ENCODE measurements at regions not wholly inside any gene's neighbourhood (a gene's known extent, or its start where the extent isn't known, plus 50 kb on each side); places are given as distances from the start of the nearest gene placed in this dataset.

DNA sequence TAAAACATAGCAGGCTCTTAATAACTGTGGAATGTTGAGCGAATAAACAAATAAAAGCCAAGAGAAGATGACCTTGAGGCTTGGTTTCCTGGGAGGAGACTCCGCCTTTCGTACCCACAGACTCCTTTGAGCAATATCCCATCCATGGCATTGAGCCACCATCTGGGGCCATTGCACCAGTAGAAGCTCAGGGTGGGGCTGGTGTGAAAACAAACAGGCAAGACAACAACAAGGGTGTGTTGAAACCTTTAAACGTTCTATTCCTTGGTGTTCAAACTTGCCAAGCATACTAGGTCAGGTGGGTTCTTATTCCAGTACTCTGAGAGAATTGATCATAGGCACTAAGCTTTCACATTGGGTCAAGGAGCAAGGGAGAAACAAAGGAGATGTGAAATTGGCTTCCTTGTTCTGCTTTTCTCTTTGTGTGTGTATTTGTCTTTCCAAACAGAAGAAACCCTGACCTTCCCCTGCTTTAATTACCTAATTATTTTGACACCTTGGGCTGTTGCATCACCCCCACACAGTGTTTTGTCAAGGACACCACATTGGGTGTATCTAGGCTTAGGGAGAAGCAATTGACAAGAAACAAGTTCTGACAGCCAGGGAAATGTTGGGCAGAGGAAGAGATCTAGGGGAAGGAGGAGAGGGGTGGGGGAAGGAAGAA is 105.1 kb upstream of the BCL6 start:
- TF ChIP-seq, protein P1, sequence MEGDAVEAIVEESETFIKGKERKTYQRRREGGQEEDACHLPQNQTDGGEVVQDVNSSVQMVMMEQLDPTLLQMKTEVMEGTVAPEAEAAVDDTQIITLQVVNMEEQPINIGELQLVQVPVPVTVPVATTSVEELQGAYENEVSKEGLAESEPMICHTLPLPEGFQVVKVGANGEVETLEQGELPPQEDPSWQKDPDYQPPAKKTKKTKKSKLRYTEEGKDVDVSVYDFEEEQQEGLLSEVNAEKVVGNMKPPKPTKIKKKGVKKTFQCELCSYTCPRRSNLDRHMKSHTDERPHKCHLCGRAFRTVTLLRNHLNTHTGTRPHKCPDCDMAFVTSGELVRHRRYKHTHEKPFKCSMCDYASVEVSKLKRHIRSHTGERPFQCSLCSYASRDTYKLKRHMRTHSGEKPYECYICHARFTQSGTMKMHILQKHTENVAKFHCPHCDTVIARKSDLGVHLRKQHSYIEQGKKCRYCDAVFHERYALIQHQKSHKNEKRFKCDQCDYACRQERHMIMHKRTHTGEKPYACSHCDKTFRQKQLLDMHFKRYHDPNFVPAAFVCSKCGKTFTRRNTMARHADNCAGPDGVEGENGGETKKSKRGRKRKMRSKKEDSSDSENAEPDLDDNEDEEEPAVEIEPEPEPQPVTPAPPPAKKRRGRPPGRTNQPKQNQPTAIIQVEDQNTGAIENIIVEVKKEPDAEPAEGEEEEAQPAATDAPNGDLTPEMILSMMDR (IDR thresholded peaks at IDR 0.05) = no peak
- TF ChIP-seq EP300 (IDR thresholded peaks at IDR 0.05) (no peak), POLR2A (IDR thresholded peaks at IDR 0.05) (no peak)
- peak in 4 of 5 donors; percentile 38 to 73 (median 54) for DNase-seq
- Histone ChIP-seq H3K27me3 (no peaks in the 10 kb centered on the region), H3K9me3 (no peaks in the 10 kb centered on the region), H3K27ac (no peak overlapping the region), H3K4me1 (ENCODE audit: insufficient read depth) (no peaks in the 10 kb centered on the region), H3K36me3 (no peaks in the 10 kb centered on the region), H3K4me3 (no peak overlapping the region)
- WGBS, 3 donors = 41 to 53% (median 45%) methylated on average over 4 of the region's 4 CpGs
- intact Hi-C loops (cut with DNase I) = no loop called here

DNA sequence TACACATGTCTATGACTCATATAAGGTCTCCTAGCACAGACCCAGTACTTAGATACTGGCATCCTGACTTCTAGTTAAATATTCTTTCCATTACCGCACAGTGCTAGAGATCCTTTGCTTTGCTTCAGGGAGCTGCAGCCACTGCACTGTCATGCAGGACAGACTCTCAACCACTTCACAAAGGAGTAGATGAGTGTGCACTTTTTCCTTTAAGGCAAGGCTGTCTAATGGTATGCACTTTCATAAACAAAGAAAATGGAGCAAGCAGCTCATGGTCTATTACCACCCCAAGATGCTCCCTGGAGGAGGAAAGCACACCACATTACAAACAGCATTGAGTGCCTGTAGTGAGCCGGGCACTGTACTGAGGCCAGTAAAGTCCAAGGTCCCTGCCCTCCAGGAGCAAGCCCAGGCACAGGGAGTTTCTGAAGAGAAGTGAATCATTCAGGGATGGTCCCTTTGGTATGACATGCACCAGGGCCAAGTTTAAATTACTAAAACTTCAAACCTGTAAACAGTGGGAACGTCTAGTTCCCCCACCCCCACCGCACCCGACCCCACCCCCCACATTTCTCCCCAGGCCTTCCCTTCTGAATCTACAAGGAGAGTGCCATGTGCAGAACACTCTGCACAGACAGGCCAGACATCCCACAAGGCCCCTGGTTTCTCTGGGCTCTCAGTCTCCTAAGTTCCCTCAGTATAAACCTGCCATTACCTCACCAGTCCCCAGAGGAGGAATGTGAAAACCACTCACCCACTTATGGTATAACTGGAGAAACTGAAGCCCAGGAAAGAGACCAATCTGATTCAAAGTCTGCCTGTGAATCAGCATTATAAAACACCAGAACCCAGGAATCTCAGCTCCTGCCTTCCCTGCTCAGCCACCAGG is 107.8 kb upstream of the BCL6 start:
- no peak for DNase-seq

DNA sequence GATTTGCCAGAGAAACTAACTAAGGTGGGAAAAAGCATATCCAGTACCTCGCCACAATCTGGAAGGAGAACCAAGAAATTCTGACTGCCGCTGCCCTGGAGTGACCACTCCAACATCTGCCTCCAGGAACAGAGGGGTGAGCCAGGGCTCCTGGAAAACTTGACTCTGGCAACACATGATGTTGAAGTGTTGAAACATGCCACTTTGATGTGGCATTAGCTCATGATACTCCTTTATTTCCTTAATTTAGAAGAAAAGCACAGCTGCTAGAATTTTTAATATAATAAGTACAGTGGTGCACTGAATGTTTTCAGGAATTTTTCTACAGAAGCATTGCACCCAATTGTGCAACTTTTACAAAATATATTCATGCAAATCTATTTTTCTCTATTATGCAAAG is 109.9 kb upstream of the BCL6 start:
- no peak for TF ChIP-seq POLR2A (IDR thresholded peaks at IDR 0.05)
- TF ChIP-seq, protein P1 (IDR thresholded peaks at IDR 0.05) = no peak
- TF ChIP-seq EP300 (IDR thresholded peaks at IDR 0.05) = no peak
- Histone ChIP-seq H3K27me3 (no peaks in the 10 kb centered on the region), H3K4me3 (no peak overlapping the region), H3K36me3 (no peaks in the 10 kb centered on the region), H3K9me3 (no peaks in the 10 kb centered on the region), H3K27ac (no peak overlapping the region), H3K4me1 (ENCODE audit: insufficient read depth) (no peaks in the 10 kb centered on the region)
- intact Hi-C loops (cut with DNase I) = no loop called here
- WGBS, 3 donors = 87 to 97% (median 94%) methylated on average over 2 of the region's 2 CpGs
- DNase-seq = no peak

More for the DNA sequence above, 107.8 kb upstream of the BCL6 start:
- no peaks in the 10 kb centered on the region for H3K36me3 ChIP-seq
- TF ChIP-seq, protein P1 (IDR thresholded peaks at IDR 0.05) = no peak
- TF ChIP-seq POLR2A (IDR thresholded peaks at IDR 0.05) = no peak
- no peak for TF ChIP-seq EP300 (IDR thresholded peaks at IDR 0.05)
- H3K27me3 ChIP-seq = no peaks in the 10 kb centered on the region
- H3K9me3 ChIP-seq = no peaks in the 10 kb centered on the region
- intact Hi-C loops (cut with DNase I) = no loop called here
- no peak overlapping the region for H3K4me3 ChIP-seq
- H3K27ac ChIP-seq = no peak overlapping the region
- H3K4me1 ChIP-seq (ENCODE audit: insufficient read depth) = no peaks in the 10 kb centered on the region
- 59 to 67% (median 66%) methylated on average over 5 of the region's 5 CpGs for WGBS, 3 donors

DNA sequence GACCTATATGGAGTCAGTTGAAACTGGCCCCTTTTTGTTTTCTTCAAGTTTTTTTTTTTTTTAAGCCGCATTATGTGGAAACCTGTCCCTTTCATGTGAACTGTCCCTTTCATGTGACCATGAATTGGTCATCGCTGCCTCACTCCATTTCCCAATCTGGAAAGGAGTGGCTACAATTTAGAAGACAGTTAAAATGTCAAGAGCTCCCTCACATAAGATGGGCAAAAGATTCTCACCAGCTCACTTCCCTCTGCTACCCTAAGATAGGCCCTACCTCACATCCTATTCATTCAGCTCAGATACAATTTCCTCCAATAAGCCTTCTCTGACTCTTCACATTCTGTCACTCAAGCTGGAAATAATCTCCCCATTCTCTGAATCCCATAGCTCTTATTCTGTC is 111.3 kb upstream of the BCL6 start:
- no peak for DNase-seq
- WGBS, 3 donors = 93 to 99% (median 96%) methylated on average over 2 of the region's 2 CpGs
- Histone ChIP-seq H3K36me3 (no peaks in the 10 kb centered on the region), H3K9me3 (no peaks in the 10 kb centered on the region), H3K4me1 (ENCODE audit: insufficient read depth) (no peaks in the 10 kb centered on the region), H3K4me3 (no peak overlapping the region), H3K27me3 (no peaks in the 10 kb centered on the region), H3K27ac (no peak overlapping the region)
- TF ChIP-seq, protein P1 (IDR thresholded peaks at IDR 0.05) = no peak
- no peak for TF ChIP-seq EP300 (IDR thresholded peaks at IDR 0.05)
- TF ChIP-seq POLR2A (IDR thresholded peaks at IDR 0.05) = no peak
- intact Hi-C loops (cut with DNase I) = no loop called here
